Stimulated activated naive CD8-positive, alpha-beta T cell treated with anti-CD3 and anti-CD28 coated beads, Interleukin-15, Interleukin-2, amounts not matched to agents 100 ng/mL and 50 ng/mL, for 24 hours (primary cell): ENCODE measurements at regions not wholly inside any gene's neighbourhood (a gene's known extent, or its start where the extent isn't known, plus 50 kb on each side); places are given as distances from the start of the nearest gene placed in this dataset.

ENCODE experiments used
- H3K27ac Mint-ChIP-seq: one replicate; pipeline ENCODE4 v1.8.0; 2021; ENCODE audit warnings: mild to moderate bottlenecking, mixed read lengths
- H3K27me3 Mint-ChIP-seq: one replicate; pipeline ENCODE4 v1.8.0; 2021; ENCODE audit warnings: mixed read lengths
- H3K36me3 Mint-ChIP-seq: one replicate; pipeline ENCODE4 v1.8.0; 2021; ENCODE audit warnings: low read depth, mixed read lengths
- H3K4me1 Mint-ChIP-seq: one replicate; pipeline ENCODE4 v1.8.0; 2021; ENCODE audit warnings: low read depth, mixed read lengths
- H3K4me3 Mint-ChIP-seq: one replicate; pipeline ENCODE4 v1.8.0; 2021; ENCODE audit warnings: mild to moderate bottlenecking, mixed read lengths
- H3K9me3 Mint-ChIP-seq: one replicate; pipeline ENCODE4 v1.8.0; 2021; ENCODE audit warnings: mixed read lengths

DNA sequence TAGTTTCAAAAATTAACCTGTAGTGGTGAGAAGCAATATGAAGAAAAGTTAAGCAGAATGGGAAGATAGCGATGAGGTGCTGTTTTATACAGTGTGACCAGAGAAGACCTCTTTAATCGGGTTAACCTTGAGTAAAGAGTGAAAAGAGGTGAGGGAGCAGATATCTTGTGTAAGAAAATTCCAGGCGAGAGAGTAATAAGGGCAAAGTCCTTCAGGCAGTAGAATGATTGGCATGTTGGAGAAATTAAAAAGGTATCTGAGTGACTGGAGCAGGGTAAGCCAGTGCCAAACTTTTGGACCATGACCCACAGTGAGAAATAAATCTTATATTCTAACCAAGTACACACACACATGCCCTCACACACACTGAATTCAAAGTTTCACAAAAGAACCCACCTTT is 374.7 kb upstream of the LARGE1 start:
- no peaks in the 10 kb centered on the region for H3K27me3 Mint-ChIP-seq
- no peaks in the 10 kb centered on the region for H3K36me3 Mint-ChIP-seq
- H3K4me1 Mint-ChIP-seq = no peaks in the 10 kb centered on the region
- H3K27ac Mint-ChIP-seq = no peak overlapping the region
- no peak overlapping the region for H3K4me3 Mint-ChIP-seq
- no peaks in the 10 kb centered on the region for H3K9me3 Mint-ChIP-seq

- Mint-ChIP-seq H3K27ac (no peak overlapping the region), H3K27me3 (no peaks in the 10 kb centered on the region), H3K9me3 (no peaks in the 10 kb centered on the region), H3K4me1 (no peaks in the 10 kb centered on the region), H3K36me3 (no peaks in the 10 kb centered on the region), H3K4me3 (no peak overlapping the region)
Observed at GRCh38 chr22:34296461-34296860, 376.2 kb upstream of the LARGE1 start.

GRCh38 chr22:34297536-34298120 is 377.4 kb upstream of the LARGE1 start:
- Mint-ChIP-seq H3K36me3 (no peaks in the 10 kb centered on the region), H3K27me3 (no peaks in the 10 kb centered on the region), H3K4me1 (no peaks in the 10 kb centered on the region), H3K9me3 (no peaks in the 10 kb centered on the region), H3K4me3 (no peak overlapping the region), H3K27ac (no peak overlapping the region)

GRCh38 chr22:34299496-34299895 is 379.2 kb upstream of the LARGE1 start:
- Mint-ChIP-seq H3K36me3 (no peaks in the 10 kb centered on the region), H3K9me3 (no peaks in the 10 kb centered on the region), H3K4me1 (no peaks in the 10 kb centered on the region), H3K4me3 (no peak overlapping the region), H3K27me3 (no peaks in the 10 kb centered on the region), H3K27ac (no peak overlapping the region)

DNA sequence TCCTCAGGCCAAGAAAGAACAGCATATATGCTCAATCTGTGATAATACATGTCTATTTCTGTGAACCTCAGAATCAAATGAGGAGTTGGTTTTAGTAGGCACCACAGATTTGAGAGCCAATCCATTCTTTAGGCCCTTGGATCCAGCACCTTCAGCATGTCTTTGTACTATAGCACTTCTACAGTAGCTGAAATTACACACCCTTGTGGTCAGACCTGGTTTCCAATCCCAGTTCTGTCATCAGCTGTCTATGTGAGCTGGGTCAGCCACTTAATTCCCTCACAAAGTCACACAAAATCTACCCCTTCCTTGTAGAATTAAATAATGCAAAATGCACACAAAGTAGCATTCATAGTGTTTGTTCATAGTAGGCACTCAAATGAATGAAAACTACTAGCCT is 381.3 kb upstream of the LARGE1 start:
- H3K4me3 Mint-ChIP-seq = no peak overlapping the region
- H3K27ac Mint-ChIP-seq = no peak overlapping the region
- peaks cover 4% of the 10 kb centered on the region for H3K9me3 Mint-ChIP-seq
- H3K27me3 Mint-ChIP-seq = no peaks in the 10 kb centered on the region
- no peaks in the 10 kb centered on the region for H3K36me3 Mint-ChIP-seq
- no peaks in the 10 kb centered on the region for H3K4me1 Mint-ChIP-seq

GRCh38 chr22:34303656-34304055 is 383.4 kb upstream of the LARGE1 start:
- no peaks in the 10 kb centered on the region for H3K4me1 Mint-ChIP-seq
- no peaks in the 10 kb centered on the region for H3K36me3 Mint-ChIP-seq

DNA sequence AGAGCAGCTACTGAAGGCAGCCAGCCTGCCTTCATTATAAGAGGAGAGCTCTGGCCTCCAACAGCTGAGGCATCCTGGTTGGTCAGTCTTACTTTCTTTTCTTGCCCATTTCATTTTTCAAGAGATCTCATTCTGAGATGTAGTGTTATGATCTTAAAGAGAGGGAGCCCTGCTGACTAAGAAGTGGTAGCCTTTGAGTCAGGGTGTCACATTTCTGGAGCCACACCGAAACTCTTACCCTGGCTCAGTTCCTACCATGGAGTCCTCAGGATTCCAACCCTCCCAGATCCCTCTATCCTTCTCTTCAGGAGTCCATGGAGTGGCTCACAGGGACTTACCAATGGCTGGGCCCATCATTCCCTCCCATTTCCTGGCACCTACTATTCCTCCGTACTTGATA is 386.1 kb upstream of the LARGE1 start:
- no peak overlapping the region for H3K27ac Mint-ChIP-seq
- peaks cover 4% of the 10 kb centered on the region for H3K9me3 Mint-ChIP-seq
- no peak overlapping the region for H3K4me3 Mint-ChIP-seq
- no peaks in the 10 kb centered on the region for H3K4me1 Mint-ChIP-seq
- no peaks in the 10 kb centered on the region for H3K36me3 Mint-ChIP-seq
- H3K27me3 Mint-ChIP-seq = peaks cover 3% of the 10 kb centered on the region

More at GRCh38 chr22:34303656-34304055, 383.4 kb upstream of the LARGE1 start:
- Mint-ChIP-seq H3K4me3 (no peak overlapping the region), H3K27me3 (no peaks in the 10 kb centered on the region), H3K27ac (no peak overlapping the region), H3K9me3 (peaks cover 4% of the 10 kb centered on the region)

- Mint-ChIP-seq H3K4me1 (no peaks in the 10 kb centered on the region), H3K9me3 (peaks cover 4% of the 10 kb centered on the region), H3K4me3 (no peak overlapping the region), H3K27me3 (peaks cover 3% of the 10 kb centered on the region), H3K36me3 (no peaks in the 10 kb centered on the region), H3K27ac (no peak overlapping the region)
Observed at GRCh38 chr22:34308101-34308500, 387.8 kb upstream of the LARGE1 start.

GRCh38 chr22:34319346-34319745 is 399.1 kb upstream of the LARGE1 start:
- Mint-ChIP-seq H3K27me3 (peaks cover 5% of the 10 kb centered on the region), H3K9me3 (peaks cover 5% of the 10 kb centered on the region), H3K27ac (no peak overlapping the region), H3K36me3 (no peaks in the 10 kb centered on the region), H3K4me3 (no peak overlapping the region), H3K4me1 (no peaks in the 10 kb centered on the region)

- no peaks in the 10 kb centered on the region for H3K36me3 Mint-ChIP-seq
- no peaks in the 10 kb centered on the region for H3K4me1 Mint-ChIP-seq
- H3K27me3 Mint-ChIP-seq = no peaks in the 10 kb centered on the region
- H3K9me3 Mint-ChIP-seq = no peaks in the 10 kb centered on the region
- no peak overlapping the region for H3K4me3 Mint-ChIP-seq
- H3K27ac Mint-ChIP-seq = no peak overlapping the region
Observed at GRCh38 chr22:34324763-34325162, 404.5 kb upstream of the LARGE1 start.

DNA sequence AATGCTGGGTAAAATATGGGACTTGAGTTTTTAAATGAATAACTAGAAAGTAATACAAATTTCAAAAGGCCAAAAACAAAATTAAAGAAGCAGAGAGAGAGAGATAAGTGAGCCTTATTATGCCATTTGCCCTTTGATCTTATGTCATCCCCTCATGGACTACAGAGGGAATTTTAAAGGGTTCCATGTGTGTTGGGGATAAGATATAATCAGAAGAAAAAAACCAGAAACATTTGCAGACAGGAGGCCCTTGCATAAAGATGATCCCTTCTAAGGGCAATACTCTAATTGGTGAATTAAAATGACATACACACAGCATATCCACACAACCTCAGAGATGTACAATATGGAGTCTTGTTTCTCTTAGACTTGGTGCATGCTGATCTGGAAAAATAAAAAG is 406.6 kb upstream of the LARGE1 start:
- Mint-ChIP-seq H3K27me3 (no peaks in the 10 kb centered on the region), H3K27ac (no peak overlapping the region), H3K4me3 (no peak overlapping the region), H3K4me1 (no peaks in the 10 kb centered on the region), H3K36me3 (no peaks in the 10 kb centered on the region), H3K9me3 (no peaks in the 10 kb centered on the region)

- H3K36me3 Mint-ChIP-seq = no peaks in the 10 kb centered on the region
- H3K27ac Mint-ChIP-seq = no peak overlapping the region
- peaks cover 12% of the 10 kb centered on the region for H3K9me3 Mint-ChIP-seq
- H3K4me1 Mint-ChIP-seq = no peaks in the 10 kb centered on the region
- H3K27me3 Mint-ChIP-seq = no peaks in the 10 kb centered on the region
- H3K4me3 Mint-ChIP-seq = no peak overlapping the region
Observed at GRCh38 chr22:34330432-34330831, 410.2 kb upstream of the LARGE1 start.

- no peaks in the 10 kb centered on the region for H3K4me1 Mint-ChIP-seq
- H3K36me3 Mint-ChIP-seq = no peaks in the 10 kb centered on the region
- no peak overlapping the region for H3K27ac Mint-ChIP-seq
- peaks cover 23% of the 10 kb centered on the region for H3K9me3 Mint-ChIP-seq
- H3K27me3 Mint-ChIP-seq = no peaks in the 10 kb centered on the region
- no peak overlapping the region for H3K4me3 Mint-ChIP-seq
Observed at GRCh38 chr22:34333285-34333684, 413.0 kb upstream of the LARGE1 start.

- Mint-ChIP-seq H3K27ac (no peak overlapping the region), H3K27me3 (no peaks in the 10 kb centered on the region), H3K9me3 (peaks cover 31% of the 10 kb centered on the region), H3K4me3 (no peak overlapping the region), H3K36me3 (no peaks in the 10 kb centered on the region), H3K4me1 (no peaks in the 10 kb centered on the region)
Observed at GRCh38 chr22:34334893-34335292, 414.6 kb upstream of the LARGE1 start.

GRCh38 chr22:34344702-34345101 is 424.4 kb upstream of the LARGE1 start:
- H3K36me3 Mint-ChIP-seq = no peaks in the 10 kb centered on the region
- no peak overlapping the region for H3K27ac Mint-ChIP-seq
- H3K4me3 Mint-ChIP-seq = no peak overlapping the region
- H3K4me1 Mint-ChIP-seq = no peaks in the 10 kb centered on the region
- no peaks in the 10 kb centered on the region for H3K27me3 Mint-ChIP-seq
- no peaks in the 10 kb centered on the region for H3K9me3 Mint-ChIP-seq

- Mint-ChIP-seq H3K36me3 (no peaks in the 10 kb centered on the region), H3K4me3 (no peak overlapping the region), H3K27me3 (peaks cover 5% of the 10 kb centered on the region), H3K4me1 (no peaks in the 10 kb centered on the region), H3K27ac (no peak overlapping the region), H3K9me3 (peaks cover 11% of the 10 kb centered on the region)
Observed at GRCh38 chr22:34354071-34354817, 434.0 kb upstream of the LARGE1 start.
